A673 (cell line): ENCODE measurements at regions not wholly inside any gene's neighbourhood (a gene's known extent, or its start where the extent isn't known, plus 50 kb on each side); places are given as distances from the start of the nearest gene placed in this dataset.

Experiments used
- BruUV-seq: library from RNA; stranded (reverse); fragments of 400-500 nt; replicated peaks from 2 replicates; lab custom pipeline; 2021; lab: Mats Ljungman, UMichigan
- CTCF ChIA-PET: fragments of 300-600 bp; sonication (Branson Sonifier 250); formaldehyde crosslinking; loops from one replicate; lab custom pipeline; 2022; ENCODE audit warnings: antibody characterized with exemption; lab: Charles Lee
- POLR2A ChIA-PET: fragments of 300-600 bp; sonication (Branson Sonifier 250); formaldehyde crosslinking; loops from one replicate; lab custom pipeline; 2022; ENCODE audit warnings: antibody characterized with exemption; ENCODE audit not compliant: low non-redundant PET; lab: Charles Lee
- DNase-seq: peaks from one replicate; pipeline ENCODE4 v3.0.0-alpha.2; 2015; ENCODE audit warnings: low spot score
- H3K27ac ChIP-seq: fragments of 200-600 bp; sonication (generic); 2 replicates; pipeline ENCODE4 v1.5.1; 2016; ENCODE audit warnings: mixed run types, low read depth, mild to moderate bottlenecking, mixed read lengths, antibody characterized with exemption, low read length; ENCODE audit not compliant: poor library complexity, severe bottlenecking
- H3K27me3 ChIP-seq: fragments of 200-600 bp; sonication (generic); replicated peaks from 2 replicates; pipeline ENCODE4 v1.6.1; 2017; ENCODE audit warnings: mixed run types, low read depth, mild to moderate bottlenecking, mixed read lengths, antibody characterized with exemption, low read length; ENCODE audit not compliant: insufficient read depth, poor library complexity
- H3K36me3 ChIP-seq: fragments of 200-600 bp; sonication (generic); 2 replicates; pipeline ENCODE4 v1.6.1; 2016; ENCODE audit warnings: mixed run types, mild to moderate bottlenecking, mixed read lengths, antibody characterized with exemption, low read length; ENCODE audit not compliant: insufficient read depth, poor library complexity, severe bottlenecking
- H3K4me1 ChIP-seq: fragments of 200-600 bp; sonication (generic); 2 replicates; pipeline ENCODE4 v1.6.1; 2017; ENCODE audit warnings: mixed run types, mild to moderate bottlenecking, mixed read lengths, antibody characterized with exemption, low read length; ENCODE audit not compliant: insufficient read depth, poor library complexity, severe bottlenecking
- H3K4me3 ChIP-seq: fragments of 200-600 bp; sonication (generic); 2 replicates; pipeline ENCODE4 v1.5.1; 2016; ENCODE audit warnings: low read depth, mixed run types, mild to moderate bottlenecking, mixed read lengths, low read length; ENCODE audit not compliant: poor library complexity, severe bottlenecking
- H3K9me3 ChIP-seq: fragments of 200-600 bp; sonication (generic); 2 replicates; pipeline ENCODE4 v1.6.1; 2016; ENCODE audit warnings: mixed run types, low read depth, mild to moderate bottlenecking, mixed read lengths, antibody characterized with exemption, low read length; ENCODE audit not compliant: poor library complexity, severe bottlenecking
- CTCF ChIP-seq: fragments of 300-800, 200-600 bp; sonication (generic); conservative IDR thresholded peaks from 2 replicates; pipeline ENCODE4 v1.5.1; 2017; ENCODE audit warnings: low read depth, mild to moderate bottlenecking, antibody characterized with exemption, low read length, moderate library complexity, mixed read lengths
- EZH2 ChIP-seq: fragments of 200-600 bp; sonication (generic); IDR thresholded peaks from 2 replicates; pipeline ENCODE4 v1.6.1; 2017; ENCODE audit warnings: borderline replicate concordance, low read depth, mild to moderate bottlenecking, mixed read lengths, antibody characterized with exemption, low read length; ENCODE audit not compliant: poor library complexity, severe bottlenecking
- intact Hi-C: fragments of 100-400 bp; cut with micrococcal nuclease; formaldehyde crosslinking; loops from one replicate; pipeline ENCODE4 v1.10.0; 2022; ENCODE audit not compliant: unreplicated experiment

DNA sequence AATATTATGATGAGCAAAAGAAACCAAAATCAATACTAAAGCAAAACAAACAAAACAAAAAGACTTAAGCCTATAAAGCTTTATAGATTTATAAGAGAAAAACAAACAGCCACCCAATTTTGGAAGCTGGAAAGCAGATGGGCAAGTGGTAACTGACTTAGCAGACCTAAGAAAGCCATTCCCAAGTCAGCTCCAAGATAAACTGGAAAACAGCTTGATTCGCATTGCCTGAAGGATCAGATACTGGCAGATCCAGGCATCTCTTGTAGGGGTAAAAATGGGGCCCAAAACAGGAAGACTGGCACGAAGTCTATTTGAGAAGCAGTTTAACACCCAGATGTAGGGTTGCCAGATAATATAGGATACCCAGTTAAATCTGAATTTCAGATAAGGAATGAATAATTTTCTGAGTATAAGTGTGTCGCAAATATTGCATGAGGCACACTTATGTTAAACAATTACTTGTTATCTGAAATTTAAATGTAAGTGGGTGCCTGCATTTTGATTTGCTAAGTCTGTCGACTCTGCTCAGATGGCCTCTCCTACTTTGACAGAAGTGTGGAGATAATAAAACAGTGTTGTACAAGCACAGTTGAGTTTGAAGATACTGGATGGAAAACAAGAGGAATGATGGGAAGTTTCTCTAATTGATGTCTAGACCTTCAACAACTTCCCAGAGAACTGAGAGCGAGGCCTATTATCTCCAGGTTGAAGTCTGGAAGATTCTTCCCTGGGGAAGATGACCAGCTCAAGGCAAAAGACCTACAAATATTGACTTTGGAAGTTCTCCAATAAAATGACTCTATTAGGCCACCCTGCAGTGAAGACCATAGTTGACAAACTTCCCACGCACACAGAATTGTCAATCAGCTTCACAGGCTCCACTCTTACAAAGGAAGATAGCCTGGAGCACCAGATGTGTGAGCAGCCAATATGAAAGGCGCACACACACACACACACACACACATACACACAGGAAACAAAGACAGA lies 113.4 kb downstream of the FAM50B start:
- H3K36me3 ChIP-seq, result no peaks in the 10 kb centered on the region
- no TSS peak for BruUV-seq
- H3K27ac ChIP-seq, result peak overlapping the region; percentile 3
- no peak overlapping the region for H3K4me3 ChIP-seq
- peaks cover 36% of the 10 kb centered on the region for H3K4me1 ChIP-seq
- ChIA-PET POLR2A (no interaction called here), CTCF (interaction anchor here (0.7 kb wide), 1 partner anchor 67 kb away, joined by 3 read pairs; no protein-coding TSS in a partner anchor)
- no peaks in the 10 kb centered on the region for H3K9me3 ChIP-seq
- peak; percentile 87 for DNase-seq
- TF ChIP-seq CTCF, result no peak
- no peak for TF ChIP-seq EZH2
- intact Hi-C loops, result no loop called here
- no peaks in the 10 kb centered on the region for H3K27me3 ChIP-seq

- Histone ChIP-seq H3K27me3 (no peaks in the 10 kb centered on the region), H3K9me3 (no peaks in the 10 kb centered on the region), H3K36me3 (no peaks in the 10 kb centered on the region), H3K4me1 (peaks cover 36% of the 10 kb centered on the region), H3K27ac (peak overlapping the region; percentile 45), H3K4me3 (no peak overlapping the region)
- CTCF ChIA-PET, result no interaction called here
- no TSS peak for BruUV-seq
- POLR2A ChIA-PET, result no interaction called here
- no peak for DNase-seq
- intact Hi-C loops, result no loop called here
- no peak for TF ChIP-seq EZH2
- TF ChIP-seq CTCF, result no peak
These were observed 114.3 kb downstream of the FAM50B start for GRCh38 chr6:3963426-3963825.

GRCh38 chr6:3965071-3965718 lies 113.7 kb downstream of the FAM217A start:
- no TSS peak for BruUV-seq
- H3K9me3 ChIP-seq, result no peaks in the 10 kb centered on the region
- ChIA-PET POLR2A (no interaction called here), CTCF (no interaction called here)
- intact Hi-C loops, result no loop called here
- no peaks in the 10 kb centered on the region for H3K36me3 ChIP-seq
- no peak for TF ChIP-seq EZH2
- no peaks in the 10 kb centered on the region for H3K27me3 ChIP-seq
- peaks cover 36% of the 10 kb centered on the region for H3K4me1 ChIP-seq
- no peak overlapping the region for H3K4me3 ChIP-seq
- peak; percentile 86 for DNase-seq
- peak overlapping the region; percentile 58 for H3K27ac ChIP-seq
